ENCODE measurements at regions not wholly inside any gene's neighbourhood (a gene's known extent, or its start where the extent isn't known, plus 50 kb on each side); places are given as distances from the start of the nearest gene placed in this dataset.

DNA sequence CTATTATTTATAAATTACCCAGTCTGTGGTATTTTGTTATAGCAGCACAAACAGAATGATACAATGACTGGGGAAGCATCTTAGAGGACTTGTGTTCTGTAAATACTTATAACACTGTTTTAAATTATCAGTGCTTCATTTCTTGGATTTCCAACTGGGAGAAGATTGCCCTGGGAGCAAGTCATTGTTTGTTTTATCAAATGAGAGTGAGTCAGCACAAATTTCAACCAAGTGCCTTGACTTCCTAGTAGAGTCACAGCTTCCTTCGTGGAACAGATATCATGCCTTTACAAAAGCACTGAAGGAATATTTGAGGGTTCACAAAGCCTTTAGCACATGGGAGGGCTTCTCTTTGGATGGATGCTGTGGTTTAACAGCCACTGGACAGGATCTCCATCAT lies 234.1 kb downstream of the KTN1 start:
- TF ChIP-seq, protein P1, sequence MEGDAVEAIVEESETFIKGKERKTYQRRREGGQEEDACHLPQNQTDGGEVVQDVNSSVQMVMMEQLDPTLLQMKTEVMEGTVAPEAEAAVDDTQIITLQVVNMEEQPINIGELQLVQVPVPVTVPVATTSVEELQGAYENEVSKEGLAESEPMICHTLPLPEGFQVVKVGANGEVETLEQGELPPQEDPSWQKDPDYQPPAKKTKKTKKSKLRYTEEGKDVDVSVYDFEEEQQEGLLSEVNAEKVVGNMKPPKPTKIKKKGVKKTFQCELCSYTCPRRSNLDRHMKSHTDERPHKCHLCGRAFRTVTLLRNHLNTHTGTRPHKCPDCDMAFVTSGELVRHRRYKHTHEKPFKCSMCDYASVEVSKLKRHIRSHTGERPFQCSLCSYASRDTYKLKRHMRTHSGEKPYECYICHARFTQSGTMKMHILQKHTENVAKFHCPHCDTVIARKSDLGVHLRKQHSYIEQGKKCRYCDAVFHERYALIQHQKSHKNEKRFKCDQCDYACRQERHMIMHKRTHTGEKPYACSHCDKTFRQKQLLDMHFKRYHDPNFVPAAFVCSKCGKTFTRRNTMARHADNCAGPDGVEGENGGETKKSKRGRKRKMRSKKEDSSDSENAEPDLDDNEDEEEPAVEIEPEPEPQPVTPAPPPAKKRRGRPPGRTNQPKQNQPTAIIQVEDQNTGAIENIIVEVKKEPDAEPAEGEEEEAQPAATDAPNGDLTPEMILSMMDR (IDR thresholded peaks at IDR 0.05; ENCODE audit: insufficient read depth in 1 of 2, low read depth in 1 of 2, low read length in 1 of 2, severe bottlenecking in 1 of 2, unreplicated experiment in 1 of 2): no peak
- Histone ChIP-seq H3K4me3 (ENCODE audit: low read depth, low read length) (no peak overlapping the region), H3K4me1 (no peaks in the 10 kb centered on the region), H3K27me3 (replicated peaks; ENCODE audit: control insufficient read depth, insufficient read depth, low read length) (no peaks in the 10 kb centered on the region), H3K9me3 (no peaks in the 10 kb centered on the region), H3K36me3 (ENCODE audit: control insufficient read depth, insufficient read depth, low read length) (no peaks in the 10 kb centered on the region)
- H3K36me3 Mint-ChIP-seq (ENCODE audit: insufficient read depth, unreplicated experiment): no peaks in the 10 kb centered on the region
- CTCF ChIA-PET: no interaction called here
- H3K27ac Mint-ChIP-seq (ENCODE audit: unreplicated experiment): no peak overlapping the region
- H3K4me3 Mint-ChIP-seq (ENCODE audit: unreplicated experiment): no peak overlapping the region
- POLR2A ChIA-PET: no interaction called here
- no peaks in the 10 kb centered on the region for H3K4me1 Mint-ChIP-seq (ENCODE audit: low read depth, unreplicated experiment)
- intact Hi-C loops (cut with micrococcal nuclease; ENCODE audit: unreplicated experiment): no loop called here
- H3K9me3 Mint-ChIP-seq (ENCODE audit: unreplicated experiment): peaks cover 25% of the 10 kb centered on the region
- no peak for DNase-seq
- BruUV-seq (replicated peaks): no TSS peak
- H3K27me3 Mint-ChIP-seq (ENCODE audit: insufficient read depth, unreplicated experiment): no peaks in the 10 kb centered on the region

DNA sequence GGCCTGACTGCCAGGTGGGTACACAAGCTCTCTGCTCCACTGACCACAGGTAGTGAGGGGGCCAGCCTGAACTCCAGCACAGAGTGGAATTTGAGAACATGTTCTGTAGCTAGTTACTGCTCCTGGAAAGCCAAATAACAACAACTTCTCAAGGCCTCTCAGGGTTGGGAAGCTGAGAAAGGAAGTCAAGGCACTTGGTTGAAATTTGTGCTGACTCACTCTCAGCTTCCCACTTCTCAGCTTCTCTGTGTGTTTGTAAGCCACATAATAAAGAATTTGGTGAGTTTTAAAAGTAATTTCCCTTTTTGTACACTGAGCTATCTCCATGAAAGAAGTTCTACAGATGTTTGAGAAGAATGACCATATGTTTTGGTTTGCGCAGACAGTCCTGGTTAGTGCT lies 234.9 kb downstream of the KTN1 start:
- Mint-ChIP-seq H3K4me3 (ENCODE audit: unreplicated experiment) (no peak overlapping the region), H3K4me1 (ENCODE audit: low read depth, unreplicated experiment) (no peaks in the 10 kb centered on the region), H3K27ac (ENCODE audit: unreplicated experiment) (no peak overlapping the region), H3K36me3 (ENCODE audit: insufficient read depth, unreplicated experiment) (no peaks in the 10 kb centered on the region), H3K9me3 (ENCODE audit: unreplicated experiment) (peaks cover 31% of the 10 kb centered on the region), H3K27me3 (ENCODE audit: insufficient read depth, unreplicated experiment) (no peaks in the 10 kb centered on the region)
- Histone ChIP-seq H3K9me3 (no peaks in the 10 kb centered on the region), H3K4me3 (ENCODE audit: low read depth, low read length) (no peak overlapping the region), H3K36me3 (ENCODE audit: control insufficient read depth, insufficient read depth, low read length) (no peaks in the 10 kb centered on the region), H3K4me1 (no peaks in the 10 kb centered on the region), H3K27me3 (replicated peaks; ENCODE audit: control insufficient read depth, insufficient read depth, low read length) (no peaks in the 10 kb centered on the region)
- ChIA-PET CTCF (no interaction called here), POLR2A (no interaction called here)
- BruUV-seq (replicated peaks): no TSS peak
- intact Hi-C loops (cut with micrococcal nuclease; ENCODE audit: unreplicated experiment): no loop called here
- DNase-seq: no peak
- TF ChIP-seq, protein P1 (IDR thresholded peaks at IDR 0.05; ENCODE audit: insufficient read depth in 1 of 2, low read depth in 1 of 2, low read length in 1 of 2, severe bottlenecking in 1 of 2, unreplicated experiment in 1 of 2): no peak

DNA sequence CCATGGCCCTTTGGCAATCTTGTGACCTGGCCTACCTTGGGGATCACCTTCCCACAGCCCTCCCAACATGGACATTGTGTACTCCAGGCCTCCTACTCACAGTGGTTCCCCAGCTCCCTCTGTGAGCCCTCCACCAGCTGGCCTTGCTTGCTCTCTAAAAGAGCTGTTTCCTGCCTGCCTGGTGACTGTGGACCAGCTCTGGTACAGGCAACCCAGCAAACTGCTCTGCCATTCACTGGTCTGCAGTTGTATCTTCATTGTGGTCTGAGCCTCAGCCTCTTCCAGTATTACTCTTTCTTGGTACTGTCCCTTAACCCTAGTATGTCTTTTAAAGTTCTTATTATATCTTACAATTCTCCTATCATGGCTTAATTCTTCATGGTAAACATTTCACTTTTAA lies 236.2 kb downstream of the KTN1 start:
- intact Hi-C loops (cut with micrococcal nuclease; ENCODE audit: unreplicated experiment): no loop called here
- no peak for DNase-seq
- H3K27me3 ChIP-seq (replicated peaks; ENCODE audit: control insufficient read depth, insufficient read depth, low read length): no peaks in the 10 kb centered on the region
- TF ChIP-seq, protein P1 (IDR thresholded peaks at IDR 0.05; ENCODE audit: insufficient read depth in 1 of 2, low read depth in 1 of 2, low read length in 1 of 2, severe bottlenecking in 1 of 2, unreplicated experiment in 1 of 2): no peak
- no TSS peak for BruUV-seq (replicated peaks)
- Mint-ChIP-seq H3K27ac (ENCODE audit: unreplicated experiment) (no peak overlapping the region), H3K4me3 (ENCODE audit: unreplicated experiment) (no peak overlapping the region), H3K27me3 (ENCODE audit: insufficient read depth, unreplicated experiment) (no peaks in the 10 kb centered on the region), H3K36me3 (ENCODE audit: insufficient read depth, unreplicated experiment) (no peaks in the 10 kb centered on the region), H3K9me3 (ENCODE audit: unreplicated experiment) (peaks cover 31% of the 10 kb centered on the region), H3K4me1 (ENCODE audit: low read depth, unreplicated experiment) (no peaks in the 10 kb centered on the region)
- no peak overlapping the region for H3K4me3 ChIP-seq (ENCODE audit: low read depth, low read length)
- H3K9me3 ChIP-seq: no peaks in the 10 kb centered on the region
- ChIA-PET CTCF (no interaction called here), POLR2A (no interaction called here)
- no peaks in the 10 kb centered on the region for H3K4me1 ChIP-seq
- H3K36me3 ChIP-seq (ENCODE audit: control insufficient read depth, insufficient read depth, low read length): no peaks in the 10 kb centered on the region
